ENCODE measurements at regions not wholly inside any gene's neighbourhood (a gene's known extent, or its start where the extent isn't known, plus 50 kb on each side); places are given as distances from the start of the nearest gene placed in this dataset.

- TF ChIP-seq, protein P1, sequence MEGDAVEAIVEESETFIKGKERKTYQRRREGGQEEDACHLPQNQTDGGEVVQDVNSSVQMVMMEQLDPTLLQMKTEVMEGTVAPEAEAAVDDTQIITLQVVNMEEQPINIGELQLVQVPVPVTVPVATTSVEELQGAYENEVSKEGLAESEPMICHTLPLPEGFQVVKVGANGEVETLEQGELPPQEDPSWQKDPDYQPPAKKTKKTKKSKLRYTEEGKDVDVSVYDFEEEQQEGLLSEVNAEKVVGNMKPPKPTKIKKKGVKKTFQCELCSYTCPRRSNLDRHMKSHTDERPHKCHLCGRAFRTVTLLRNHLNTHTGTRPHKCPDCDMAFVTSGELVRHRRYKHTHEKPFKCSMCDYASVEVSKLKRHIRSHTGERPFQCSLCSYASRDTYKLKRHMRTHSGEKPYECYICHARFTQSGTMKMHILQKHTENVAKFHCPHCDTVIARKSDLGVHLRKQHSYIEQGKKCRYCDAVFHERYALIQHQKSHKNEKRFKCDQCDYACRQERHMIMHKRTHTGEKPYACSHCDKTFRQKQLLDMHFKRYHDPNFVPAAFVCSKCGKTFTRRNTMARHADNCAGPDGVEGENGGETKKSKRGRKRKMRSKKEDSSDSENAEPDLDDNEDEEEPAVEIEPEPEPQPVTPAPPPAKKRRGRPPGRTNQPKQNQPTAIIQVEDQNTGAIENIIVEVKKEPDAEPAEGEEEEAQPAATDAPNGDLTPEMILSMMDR (IDR thresholded peaks at IDR 0.05), result no peak
- TF ChIP-seq POLR2A (IDR thresholded peaks at IDR 0.05), result no peak
These were observed 1325.8 kb upstream of the ALCAM start for GRCh38 chr3:104040896-104041295.

Data from body of pancreas (tissue), 4 donors.